GM21447 (cell line): ENCODE measurements at regions not wholly inside any gene's neighbourhood (a gene's known extent, or its start where the extent isn't known, plus 50 kb on each side); places are given as distances from the start of the nearest gene placed in this dataset.

Experiments
- ATAC-seq: cut with Tn5 transposase; IDR thresholded peaks from one replicate; pipeline ENCODE4 v1.9.1; 2021; ENCODE audit not compliant: unreplicated experiment

DNA sequence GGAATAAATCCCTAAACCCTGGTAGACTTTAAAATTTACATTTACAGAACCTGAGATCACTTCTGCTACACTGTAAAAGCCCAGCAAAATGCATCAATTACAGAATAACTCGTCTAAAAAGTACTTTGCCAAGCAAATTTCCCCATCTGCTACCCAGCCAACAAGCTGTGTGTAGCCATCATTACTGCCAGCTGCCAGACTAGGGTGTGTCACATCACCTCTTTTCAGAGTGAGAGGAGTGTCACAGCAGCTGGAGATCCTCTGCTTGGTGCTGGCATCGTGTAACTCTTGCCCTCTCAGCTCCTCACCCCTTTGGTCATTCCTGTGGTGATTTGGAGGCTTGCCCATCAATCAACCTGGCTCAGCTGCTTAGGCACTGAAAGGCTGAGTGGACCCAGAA is 340.4 kb upstream of the MMADHC start:
- no peak for ATAC-seq

DNA sequence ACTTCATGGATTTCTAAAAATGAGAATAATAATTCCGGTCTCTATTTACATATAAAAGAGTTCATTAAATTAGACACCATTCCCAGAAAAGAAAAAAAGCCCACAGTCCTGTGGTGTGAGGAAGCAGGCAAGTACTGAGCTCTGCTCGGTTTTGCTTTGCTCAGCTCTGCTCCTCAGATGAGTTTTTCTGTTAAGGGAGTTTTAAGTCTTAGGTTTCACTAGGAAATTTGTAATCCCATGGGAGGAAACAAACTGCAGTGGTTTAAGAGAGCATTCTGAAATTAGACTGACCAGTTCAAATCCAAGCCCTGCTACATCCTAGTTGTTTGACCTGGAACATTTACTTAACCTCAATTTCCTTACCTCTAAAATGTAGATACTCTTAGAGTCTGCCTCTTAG is 338.6 kb upstream of the MMADHC start:
- no peak for ATAC-seq

DNA sequence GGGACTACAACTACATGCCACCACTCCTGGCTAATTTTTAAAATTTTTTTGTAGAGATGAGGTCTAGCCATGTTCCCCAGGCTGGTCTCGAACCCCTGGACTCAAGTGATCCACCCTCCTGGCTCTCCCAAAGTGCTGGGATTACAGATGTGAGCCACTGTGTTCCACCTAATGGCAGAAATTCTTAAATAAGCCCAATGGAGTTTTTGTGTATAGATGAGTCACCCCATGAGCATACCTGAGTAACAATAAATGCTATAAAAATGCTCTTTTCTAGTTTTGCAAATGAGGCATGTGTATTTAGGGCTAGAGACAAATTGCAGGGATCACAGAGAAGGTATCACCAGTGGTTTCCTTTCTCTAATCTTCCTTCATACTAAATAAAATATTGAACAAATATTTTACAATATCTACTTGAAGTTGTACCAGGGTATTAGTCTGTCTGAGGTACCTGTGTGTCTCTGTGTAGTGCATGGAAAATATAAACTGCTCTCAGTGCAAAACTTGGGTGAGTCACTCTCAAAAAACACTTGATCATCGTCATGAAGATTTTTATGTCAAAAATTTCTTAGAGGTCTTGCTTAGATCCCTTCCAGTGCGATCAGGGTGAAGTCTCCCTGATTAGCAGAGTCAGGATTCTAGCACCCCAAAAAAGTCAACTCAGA is 337.1 kb upstream of the MMADHC start:
- no peak for ATAC-seq

DNA sequence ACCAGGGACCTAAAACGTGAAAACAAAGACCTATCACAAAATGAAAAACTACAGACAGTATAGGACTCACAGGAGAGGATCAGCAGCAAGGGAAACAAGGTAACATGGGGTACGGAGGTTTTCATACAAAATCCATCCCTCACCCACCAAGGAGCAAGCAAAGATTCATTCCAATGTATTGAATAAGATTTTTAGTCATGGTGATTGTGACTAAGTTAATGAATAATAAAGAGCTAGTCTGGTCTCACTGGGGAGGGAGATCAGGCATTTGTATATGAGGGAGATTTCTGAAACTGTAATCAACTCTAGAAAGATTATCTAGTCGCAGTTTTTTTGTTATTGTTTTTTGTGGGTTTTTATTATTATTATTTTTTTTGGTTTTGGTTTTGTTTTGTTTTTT is 336.5 kb upstream of the MMADHC start:
- no peak for ATAC-seq

DNA sequence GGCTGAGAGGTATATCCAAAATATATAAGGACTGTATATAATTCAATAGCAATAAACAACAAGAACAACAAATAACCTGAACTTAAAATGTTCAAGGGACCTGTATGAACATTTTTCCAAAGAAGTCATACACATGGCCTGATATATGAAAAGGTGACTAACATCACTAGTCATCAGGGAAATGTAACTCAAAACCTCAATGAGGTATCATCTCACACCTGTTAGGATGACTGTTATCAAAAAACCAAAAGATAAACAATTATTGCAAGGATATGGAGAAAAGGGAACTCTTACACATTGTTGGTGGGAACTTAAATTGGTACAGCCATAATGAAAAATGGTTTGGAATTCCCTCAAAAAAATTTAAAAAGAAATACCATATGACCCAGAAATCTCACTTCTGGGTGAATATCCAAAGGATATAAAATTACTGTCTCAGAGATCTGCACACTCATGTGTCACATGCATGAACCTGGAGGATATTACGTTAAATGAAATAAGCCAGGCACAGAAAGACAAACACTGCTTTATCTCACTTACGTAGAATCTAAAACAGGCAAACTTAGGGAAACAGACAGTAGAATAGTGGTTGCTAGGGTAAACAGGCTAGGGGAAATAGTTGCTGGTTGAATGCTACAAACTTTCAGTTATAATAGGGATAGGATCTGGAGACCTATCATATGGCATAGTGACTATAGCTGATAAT is 334.5 kb upstream of the MMADHC start:
- no peak for ATAC-seq

DNA sequence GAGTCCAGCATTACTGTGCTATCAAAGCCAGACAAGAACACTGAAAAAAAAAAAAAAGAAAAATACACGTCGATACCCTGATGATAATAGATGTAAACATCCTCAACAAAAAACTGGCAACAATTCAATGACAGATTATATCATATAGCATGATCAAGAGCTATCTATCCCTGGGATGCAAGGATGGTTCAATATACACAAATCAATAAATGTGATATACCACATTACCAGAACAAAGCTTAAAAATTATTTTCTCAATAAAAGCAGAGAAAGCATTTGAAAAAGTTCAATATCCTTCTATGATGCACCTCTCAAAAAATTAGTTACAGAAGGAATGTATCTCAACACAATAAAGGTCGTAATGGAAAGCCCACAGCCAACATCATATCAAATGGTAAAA is 332.8 kb upstream of the MMADHC start:
- no peak for ATAC-seq

DNA sequence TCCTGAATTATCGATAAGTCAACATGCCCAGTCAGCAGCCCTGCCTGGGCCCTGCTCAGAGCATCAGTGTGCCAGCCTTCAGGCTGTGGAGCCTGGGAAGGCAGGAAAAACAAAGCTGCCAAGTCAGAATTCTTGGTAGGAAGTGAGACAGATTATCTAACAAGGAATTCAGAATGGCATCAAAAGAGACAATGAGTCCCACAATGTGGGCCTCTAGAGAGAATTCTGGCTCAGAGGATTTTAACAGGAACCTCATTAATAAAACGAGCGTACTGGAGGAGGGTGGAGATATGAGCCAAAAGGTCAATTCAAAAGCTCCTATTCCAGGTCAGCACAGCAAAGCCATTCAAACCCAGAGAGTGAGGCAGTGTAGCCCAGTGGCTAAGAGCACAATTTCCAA is 327.6 kb upstream of the MMADHC start:
- ATAC-seq = no peak

DNA sequence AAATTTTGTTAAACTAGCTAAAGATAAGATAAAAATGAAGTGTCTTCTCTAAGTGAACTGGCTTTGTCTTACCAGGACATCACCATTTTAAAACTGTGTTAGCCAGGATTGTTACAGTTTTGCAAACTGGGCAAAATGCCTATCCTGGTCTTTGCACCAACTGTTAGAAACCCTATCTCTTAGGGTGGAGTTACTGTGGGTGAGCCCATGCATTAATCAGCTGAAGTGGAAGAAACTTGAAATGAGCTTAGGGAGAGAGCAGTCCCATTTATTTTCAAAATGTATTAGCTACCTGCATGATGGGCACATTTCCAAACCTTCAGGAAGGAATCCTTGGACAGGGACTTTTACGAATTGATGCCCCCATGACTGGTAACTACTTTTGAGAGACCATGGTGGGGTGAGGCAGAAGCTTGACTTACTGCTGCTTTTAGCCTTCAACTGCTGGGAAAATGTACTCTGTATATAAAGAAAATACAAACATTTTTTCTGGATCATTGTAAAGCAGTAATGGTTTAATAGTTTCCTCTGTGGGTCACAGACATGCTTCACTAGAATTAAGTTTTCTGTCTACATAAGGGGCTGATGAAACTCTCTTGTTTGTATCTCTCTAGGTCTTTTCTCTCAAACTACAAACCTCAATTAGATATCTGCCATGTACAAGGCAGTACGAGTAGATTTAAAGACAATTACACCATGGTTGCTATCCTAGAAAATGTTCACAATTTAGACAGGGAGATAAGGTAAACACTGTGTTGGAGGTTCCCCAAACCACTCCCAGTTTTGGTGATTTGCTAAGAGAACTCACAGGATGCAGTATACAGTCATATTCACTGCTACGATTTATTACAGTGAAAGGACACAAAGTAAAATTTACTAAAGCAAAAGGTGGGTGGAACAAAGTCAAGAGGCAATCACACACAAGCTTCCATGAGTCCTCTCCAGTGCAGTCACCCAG is 321.4 kb upstream of the MMADHC start:
- ATAC-seq = no peak

DNA sequence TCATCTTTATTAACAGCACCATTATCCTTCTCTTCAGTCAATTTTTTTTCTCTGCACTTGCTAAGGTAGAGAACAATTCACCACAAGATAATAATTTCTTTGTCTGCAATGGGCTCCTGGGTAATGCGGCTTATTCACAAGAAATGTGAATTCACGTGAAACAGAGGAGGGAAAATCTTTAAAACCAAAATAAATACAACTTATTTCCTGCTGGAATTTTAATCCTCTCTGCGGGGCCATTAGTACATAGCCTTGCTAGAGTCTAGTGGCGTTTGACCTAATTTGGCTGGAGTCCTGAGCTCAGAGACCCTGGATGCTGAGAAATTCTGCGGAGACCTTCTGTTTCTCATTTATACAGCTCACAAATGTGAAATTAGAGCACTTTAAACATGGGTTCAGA is 319.3 kb upstream of the MMADHC start:
- no peak for ATAC-seq

DNA sequence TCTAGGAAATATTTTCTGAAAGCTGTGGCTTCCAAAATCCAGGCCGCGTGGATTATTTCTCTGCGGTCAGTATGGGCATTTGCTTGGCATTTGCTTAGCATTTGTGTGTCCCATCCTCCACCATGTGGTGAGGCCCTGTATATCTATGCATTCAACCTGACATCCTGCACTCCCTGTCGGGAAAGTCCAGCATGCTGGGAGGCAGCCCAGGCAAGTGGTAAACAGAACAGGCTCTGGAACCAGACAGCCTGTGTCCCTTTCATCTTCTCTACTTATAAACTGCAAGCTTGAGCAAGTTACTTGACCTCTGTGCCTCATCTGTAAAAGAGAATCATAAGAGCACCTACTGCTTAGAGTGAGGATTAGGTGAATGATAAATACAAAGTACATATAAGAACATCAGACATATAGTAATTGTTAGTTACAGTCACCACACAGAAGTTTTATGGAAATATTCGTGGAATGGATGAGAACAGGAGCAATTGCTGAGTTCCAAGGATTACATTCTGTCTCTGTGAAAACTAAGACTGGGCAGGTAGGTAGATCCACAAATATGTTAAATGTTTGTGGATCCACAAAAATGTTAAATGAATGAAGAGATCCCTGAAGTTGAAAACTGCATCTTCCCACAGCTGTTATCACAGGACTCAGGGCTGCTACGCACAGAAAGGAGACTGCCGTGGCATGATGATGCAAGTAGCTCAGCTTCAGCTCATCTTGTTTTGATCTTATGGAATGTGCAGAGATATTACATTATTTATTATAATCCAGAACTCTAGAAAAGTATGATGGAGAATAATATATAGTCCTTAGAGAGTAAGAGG is 317.0 kb upstream of the MMADHC start:
- ATAC-seq = no peak

DNA sequence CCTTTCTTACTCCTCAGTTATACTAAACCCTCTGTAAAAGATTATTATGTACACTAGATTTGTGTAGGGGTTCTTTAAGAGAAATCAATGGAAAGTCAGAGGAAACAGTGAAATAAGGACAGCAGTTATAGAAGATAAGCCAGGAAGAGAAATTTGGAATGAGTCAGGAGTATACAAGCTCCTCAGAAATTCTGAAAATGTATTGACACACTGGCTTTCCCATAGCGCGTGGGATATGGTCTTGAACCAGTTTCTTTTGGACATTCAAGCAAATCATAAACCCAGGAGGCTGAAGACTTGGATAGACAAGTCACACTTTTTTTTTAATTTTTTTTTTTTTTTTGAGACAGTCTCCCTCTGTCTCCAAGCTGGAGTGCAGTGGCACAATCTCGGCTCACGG is 316.1 kb upstream of the MMADHC start:
- no peak for ATAC-seq

DNA sequence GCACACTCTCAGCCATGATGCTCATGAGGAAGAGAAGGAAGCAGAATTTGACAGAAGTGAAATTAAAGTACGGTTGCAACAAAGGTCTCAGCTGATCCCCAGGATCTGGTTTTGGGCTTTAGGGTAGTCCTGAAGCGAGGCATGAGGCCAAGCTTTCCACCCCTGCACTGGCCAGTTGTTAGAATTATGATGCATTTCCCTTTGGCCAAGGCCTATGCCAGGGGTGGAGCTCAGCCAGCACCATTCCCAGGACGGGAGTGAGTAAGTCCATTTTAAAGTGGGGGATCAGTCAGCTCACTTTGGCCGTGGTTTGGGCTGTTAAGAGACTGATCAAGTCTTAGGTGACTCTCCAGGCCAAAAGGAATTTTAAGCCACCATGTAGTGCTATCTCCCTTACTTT is 314.5 kb upstream of the MMADHC start:
- no peak for ATAC-seq

DNA sequence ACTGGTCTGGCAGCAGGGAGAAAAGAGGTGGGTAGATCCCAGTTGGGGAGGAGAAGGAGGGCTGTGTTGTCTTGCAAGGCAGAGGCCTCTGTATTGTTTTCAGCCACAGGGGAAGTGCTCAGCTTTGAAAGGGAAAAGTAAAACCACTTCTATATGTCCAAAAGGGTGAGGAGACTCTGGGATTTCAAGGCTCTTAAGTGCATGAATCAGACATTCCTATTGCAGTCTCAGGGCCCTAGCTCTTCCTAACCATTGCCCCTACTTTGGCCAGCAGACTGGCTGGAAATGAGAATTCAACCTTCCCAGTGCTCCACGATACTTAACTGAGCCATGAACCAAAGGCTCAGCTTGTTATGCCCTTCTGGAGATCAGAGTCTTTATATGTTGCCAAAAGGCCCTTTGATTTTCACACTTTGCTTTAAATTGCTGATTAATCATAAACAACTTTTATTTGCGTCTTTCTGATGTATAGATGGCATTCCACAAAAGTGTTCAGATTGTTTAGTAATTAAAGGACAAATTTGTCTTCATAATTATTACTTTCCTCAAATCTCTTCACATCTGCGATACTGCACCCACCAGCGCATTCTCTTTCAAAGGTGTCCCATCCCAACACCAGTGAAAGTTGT is 313.8 kb upstream of the MMADHC start:
- no peak for ATAC-seq

DNA sequence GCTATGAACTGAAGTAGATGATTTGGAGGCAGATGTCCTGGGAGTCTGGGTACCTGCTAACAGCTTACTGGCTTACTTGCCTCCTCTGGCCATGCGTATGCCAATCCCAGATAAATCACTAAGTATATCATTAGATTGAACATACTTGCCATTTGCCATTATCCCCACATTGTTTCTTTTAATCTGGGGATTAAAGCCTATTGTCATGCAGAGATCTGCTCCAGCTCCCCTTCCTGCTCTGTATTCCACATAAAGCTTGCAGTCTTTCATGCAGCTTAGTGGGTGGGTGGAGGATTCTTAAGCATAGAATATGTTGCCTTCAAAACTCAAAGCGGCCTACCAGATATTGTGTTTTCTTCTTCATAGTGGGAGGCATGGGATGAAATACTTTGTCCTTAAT is 311.8 kb upstream of the MMADHC start:
- no peak for ATAC-seq

DNA sequence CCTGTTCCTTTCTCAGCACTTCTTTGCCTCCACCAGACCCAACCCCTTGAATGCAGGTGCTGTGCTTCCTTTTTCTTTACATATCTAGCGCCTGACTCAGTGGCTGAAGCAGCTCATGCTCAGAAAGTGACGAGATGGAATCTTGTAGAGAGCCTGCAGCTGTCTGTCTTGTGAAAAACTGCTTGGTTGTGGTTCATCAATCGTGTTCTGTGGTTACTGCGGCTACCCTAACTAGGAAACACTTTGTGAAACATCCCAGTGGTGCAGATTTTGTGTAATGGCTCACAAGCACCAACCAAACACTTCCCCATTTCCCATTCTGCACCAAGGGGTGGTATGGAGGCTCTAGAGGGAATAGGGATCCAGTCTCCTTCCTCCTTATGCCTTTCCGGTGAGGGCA is 307.2 kb upstream of the MMADHC start:
- ATAC-seq = no peak

DNA sequence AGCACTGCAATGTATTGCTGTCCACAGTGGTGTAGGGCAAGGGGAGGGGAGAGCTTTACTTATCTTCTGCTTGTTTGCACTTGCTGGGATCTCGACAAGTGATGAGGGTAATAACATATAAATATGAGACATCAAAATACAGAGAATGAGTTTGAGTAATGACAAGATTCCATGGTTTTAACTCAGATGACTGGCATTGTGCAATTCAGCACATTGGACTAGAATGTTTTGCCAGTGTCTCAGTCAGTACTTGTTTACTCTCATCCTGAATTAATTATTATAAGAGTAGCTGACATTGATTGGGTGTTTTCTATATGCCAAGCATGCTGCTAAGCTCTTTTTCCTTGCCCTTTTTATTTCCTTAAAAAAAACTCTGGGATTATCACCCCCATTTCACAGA is 306.7 kb upstream of the MMADHC start:
- ATAC-seq = no peak

DNA sequence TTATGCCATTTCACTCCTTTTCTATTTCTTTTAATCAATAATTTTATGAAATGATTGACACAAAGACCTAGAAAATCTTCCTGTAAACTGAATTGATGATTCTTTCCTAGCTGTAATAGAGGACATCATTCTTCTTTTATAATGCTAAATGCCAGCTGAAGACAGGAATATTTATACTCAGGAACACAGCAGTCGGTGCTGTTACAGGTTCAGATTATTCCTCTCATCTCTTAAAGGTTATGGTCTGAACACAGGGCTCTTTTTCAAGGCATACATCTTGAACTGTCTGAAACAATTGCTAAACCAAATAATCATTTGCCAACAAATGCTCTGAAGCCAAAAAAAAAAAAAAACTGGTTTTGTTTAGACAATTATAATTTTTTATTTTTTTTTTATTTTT is 305.0 kb upstream of the MMADHC start:
- no peak for ATAC-seq

DNA sequence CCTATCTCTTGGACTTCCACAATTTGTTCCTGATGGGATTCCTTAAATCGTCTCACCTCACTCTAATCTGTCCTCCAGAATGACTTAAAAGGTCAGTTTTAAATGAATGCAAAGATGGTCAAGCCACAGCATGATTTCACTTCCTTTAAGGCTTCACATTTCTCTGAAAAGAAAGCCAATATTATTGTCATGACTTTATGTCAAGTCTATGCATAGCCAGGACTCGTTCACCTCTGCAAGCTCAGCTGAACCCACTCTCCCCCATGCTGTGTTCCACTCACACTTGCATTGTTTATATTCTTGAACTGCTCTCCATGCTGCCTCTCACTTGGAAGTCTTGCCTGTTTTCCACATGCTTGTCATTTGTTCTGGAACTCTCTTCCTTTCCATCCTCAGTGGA is 298.4 kb upstream of the MMADHC start:
- no peak for ATAC-seq

DNA sequence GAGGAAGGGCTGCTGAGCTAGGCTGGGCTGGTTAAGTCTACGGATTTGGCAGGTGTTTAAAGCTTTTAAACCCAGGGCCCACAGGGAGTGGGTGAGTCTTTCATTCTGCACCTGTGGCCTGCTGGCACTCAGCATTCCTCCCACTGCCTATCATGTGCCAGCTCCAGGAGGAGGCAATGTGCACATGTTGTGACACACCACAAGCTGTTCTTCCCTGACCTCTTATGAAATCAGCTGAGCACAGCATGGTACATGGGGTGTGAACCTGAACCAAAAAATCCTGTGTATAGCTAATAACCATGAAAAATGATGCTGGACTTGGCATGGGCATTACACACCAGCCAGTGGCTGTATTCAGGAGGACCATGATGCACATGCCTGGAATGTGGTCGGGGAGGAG is 297.9 kb upstream of the MMADHC start:
- ATAC-seq = no peak

DNA sequence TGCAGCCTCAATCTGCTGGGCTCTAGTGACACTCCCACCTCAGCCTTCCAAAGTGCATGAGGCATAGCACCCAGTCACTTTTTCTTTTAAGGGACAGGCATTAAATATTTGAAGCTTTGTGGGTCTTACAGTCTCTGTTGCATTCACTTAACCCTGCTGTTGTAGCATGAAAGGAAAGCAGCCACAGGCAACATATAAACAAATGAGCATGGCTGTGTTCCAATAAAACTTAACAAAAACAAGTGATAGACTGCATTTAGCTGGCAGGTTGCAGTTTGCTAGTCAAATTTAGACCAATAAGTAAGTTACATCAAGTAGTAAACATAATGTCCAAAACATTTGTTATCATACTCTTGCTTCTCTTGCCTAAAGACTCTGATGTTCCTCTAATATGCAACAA is 297.3 kb upstream of the MMADHC start:
- ATAC-seq = no peak

DNA sequence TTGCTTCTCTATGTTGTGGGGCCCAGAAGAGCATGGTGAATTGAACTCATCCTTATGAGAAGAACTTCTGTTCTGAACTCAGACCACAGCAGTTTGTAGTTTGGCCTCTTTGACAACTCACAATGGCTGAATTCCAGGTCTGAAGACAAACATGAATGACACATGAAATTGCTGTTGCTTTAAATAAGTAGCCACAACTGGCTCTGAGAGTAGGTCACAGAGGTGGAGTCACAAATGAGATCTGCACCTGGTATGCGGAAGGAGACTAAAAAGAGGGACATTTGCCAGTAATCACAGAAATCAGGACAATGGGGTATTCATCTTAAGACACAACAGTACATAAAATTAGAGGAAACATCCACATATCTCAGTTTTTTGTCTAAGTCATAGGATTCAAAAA is 290.3 kb upstream of the MMADHC start:
- no peak for ATAC-seq
